ENCODE measurements at regions not wholly inside any gene's neighbourhood (a gene's known extent, or its start where the extent isn't known, plus 50 kb on each side); places are given as distances from the start of the nearest gene placed in this dataset.

DNA sequence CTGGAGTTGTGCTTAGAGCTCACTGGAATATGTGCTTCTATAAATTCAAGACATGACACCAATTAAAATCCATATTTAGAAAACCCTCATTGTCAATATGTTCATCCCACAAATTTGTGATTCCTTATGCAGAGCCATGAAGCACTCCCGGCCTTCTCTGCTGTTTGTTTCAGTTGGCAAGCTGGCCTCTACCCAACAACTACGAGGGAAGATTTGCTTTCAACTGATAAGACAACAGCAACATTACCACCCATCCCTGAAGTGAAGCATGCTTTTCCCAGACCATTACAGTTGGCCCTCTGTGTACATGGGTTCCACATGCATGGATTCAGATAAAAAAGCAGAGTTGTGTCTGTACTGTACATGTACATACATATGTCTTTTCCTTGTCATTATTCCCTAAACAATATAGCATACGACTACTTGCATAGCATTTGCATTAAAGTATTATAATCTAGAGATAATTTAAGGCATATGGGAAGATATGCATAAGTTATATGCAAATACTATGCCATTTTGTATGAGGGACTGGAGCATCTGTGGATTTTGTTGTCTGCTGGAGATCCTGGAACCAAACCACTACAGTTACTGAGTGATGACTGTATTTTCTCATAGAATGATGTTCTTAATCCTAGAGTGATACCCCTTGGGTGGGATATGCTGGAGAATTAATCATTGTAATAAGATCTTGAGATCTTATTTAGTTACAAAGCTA, 77.6 kb upstream of the MC2R start:
- FAIRE-seq (no peak), DNase-seq (no peak)
- no peaks in the 10 kb centered on the region for H3K36me3 ChIP-seq (ENCODE audit: control insufficient read depth in 2 of 3, insufficient read depth in 3 of 3, low read length in 3 of 3)
- no peak overlapping the region for H3K27ac ChIP-seq (ENCODE audit: low read depth in 2 of 2, low read length in 2 of 2)
- H3K9ac ChIP-seq (ENCODE audit: low read length in 3 of 3): no peak overlapping the region
- H3K4me3 ChIP-seq (ENCODE audit: low read length in 3 of 3): no peak overlapping the region
- no peaks in the 10 kb centered on the region for H3K4me1 ChIP-seq (ENCODE audit: control insufficient read depth in 2 of 3, insufficient read depth in 2 of 3, low read depth in 1 of 3, low read length in 3 of 3)
- TF ChIP-seq, protein P1, sequence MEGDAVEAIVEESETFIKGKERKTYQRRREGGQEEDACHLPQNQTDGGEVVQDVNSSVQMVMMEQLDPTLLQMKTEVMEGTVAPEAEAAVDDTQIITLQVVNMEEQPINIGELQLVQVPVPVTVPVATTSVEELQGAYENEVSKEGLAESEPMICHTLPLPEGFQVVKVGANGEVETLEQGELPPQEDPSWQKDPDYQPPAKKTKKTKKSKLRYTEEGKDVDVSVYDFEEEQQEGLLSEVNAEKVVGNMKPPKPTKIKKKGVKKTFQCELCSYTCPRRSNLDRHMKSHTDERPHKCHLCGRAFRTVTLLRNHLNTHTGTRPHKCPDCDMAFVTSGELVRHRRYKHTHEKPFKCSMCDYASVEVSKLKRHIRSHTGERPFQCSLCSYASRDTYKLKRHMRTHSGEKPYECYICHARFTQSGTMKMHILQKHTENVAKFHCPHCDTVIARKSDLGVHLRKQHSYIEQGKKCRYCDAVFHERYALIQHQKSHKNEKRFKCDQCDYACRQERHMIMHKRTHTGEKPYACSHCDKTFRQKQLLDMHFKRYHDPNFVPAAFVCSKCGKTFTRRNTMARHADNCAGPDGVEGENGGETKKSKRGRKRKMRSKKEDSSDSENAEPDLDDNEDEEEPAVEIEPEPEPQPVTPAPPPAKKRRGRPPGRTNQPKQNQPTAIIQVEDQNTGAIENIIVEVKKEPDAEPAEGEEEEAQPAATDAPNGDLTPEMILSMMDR (IDR thresholded peaks at IDR 0.05; ENCODE audit: borderline replicate concordance, extremely low read depth, insufficient read depth): no peak
- peaks cover 0 to 2% (median 0%) of the 10 kb centered on the region in 3 donors for H3K9me3 ChIP-seq (ENCODE audit: control insufficient read depth in 2 of 3, insufficient read depth in 1 of 3, low read length in 3 of 3)
- intact Hi-C loops (cut with DNase I): no loop called here
- no peaks in the 10 kb centered on the region for H3K27me3 ChIP-seq (ENCODE audit: control insufficient read depth, insufficient read depth, low read length)

DNA sequence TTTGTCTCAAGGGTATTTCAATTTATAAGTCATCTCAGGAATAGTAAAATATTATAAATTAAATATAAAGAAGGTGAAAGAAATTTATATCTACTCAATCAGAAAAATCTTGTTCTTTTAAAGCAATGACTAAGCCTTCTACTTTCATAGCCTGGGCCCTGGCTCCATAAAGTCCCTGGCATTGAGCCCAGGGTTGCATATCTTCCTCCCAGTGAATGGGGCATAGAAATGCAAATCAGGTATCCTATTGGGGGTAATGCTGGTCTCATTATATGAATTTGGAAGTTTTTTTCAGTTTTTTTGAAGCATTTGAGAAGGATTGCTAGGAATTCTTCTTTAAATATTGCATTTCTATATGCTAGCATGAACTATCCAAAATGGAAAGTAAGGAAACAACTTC, 73.9 kb upstream of the MC2R start:
- peaks cover 0 to 2% (median 0%) of the 10 kb centered on the region in 3 donors for H3K9me3 ChIP-seq (ENCODE audit: control insufficient read depth in 2 of 3, insufficient read depth in 1 of 3, low read length in 3 of 3)
- H3K36me3 ChIP-seq (ENCODE audit: control insufficient read depth in 2 of 3, insufficient read depth in 3 of 3, low read length in 3 of 3): no peaks in the 10 kb centered on the region
- H3K4me1 ChIP-seq (ENCODE audit: control insufficient read depth in 2 of 3, insufficient read depth in 2 of 3, low read depth in 1 of 3, low read length in 3 of 3): no peaks in the 10 kb centered on the region
- H3K4me3 ChIP-seq (ENCODE audit: low read length in 3 of 3): no peak overlapping the region
- no peaks in the 10 kb centered on the region for H3K27me3 ChIP-seq (ENCODE audit: control insufficient read depth, insufficient read depth, low read length)
- FAIRE-seq (no peak), DNase-seq (no peak)
- intact Hi-C loops (cut with DNase I): no loop called here
- TF ChIP-seq, protein P1 (IDR thresholded peaks at IDR 0.05; ENCODE audit: borderline replicate concordance, extremely low read depth, insufficient read depth): no peak
- H3K9ac ChIP-seq (ENCODE audit: low read length in 3 of 3): no peak overlapping the region
- H3K27ac ChIP-seq (ENCODE audit: low read depth in 2 of 2, low read length in 2 of 2): no peak overlapping the region

DNA sequence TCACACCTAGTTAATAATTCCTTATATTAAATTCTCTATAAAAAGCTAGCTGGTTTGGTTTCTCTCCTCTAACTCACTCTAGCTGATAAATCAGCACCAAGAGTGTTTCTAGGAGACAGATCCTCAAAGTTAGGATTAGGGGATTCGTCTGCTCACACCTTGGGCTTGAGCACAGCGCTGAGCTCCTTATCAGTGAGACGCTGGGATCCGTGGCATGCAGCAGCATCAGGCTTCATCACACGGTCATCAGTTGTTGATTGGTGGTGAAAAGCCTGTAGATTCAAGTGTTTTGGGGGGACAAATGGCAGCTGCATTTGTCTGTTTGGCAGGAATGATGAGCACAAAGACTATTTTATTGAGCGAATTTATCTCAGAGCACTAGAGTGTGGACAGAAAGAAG, 72.6 kb upstream of the MC2R start:
- Histone ChIP-seq H3K4me3 (ENCODE audit: low read length in 3 of 3) (no peak overlapping the region), H3K36me3 (ENCODE audit: control insufficient read depth in 2 of 3, insufficient read depth in 3 of 3, low read length in 3 of 3) (no peaks in the 10 kb centered on the region), H3K27me3 (ENCODE audit: control insufficient read depth, insufficient read depth, low read length) (no peaks in the 10 kb centered on the region), H3K9ac (ENCODE audit: low read length in 3 of 3) (no peak overlapping the region), H3K4me1 (ENCODE audit: control insufficient read depth in 2 of 3, insufficient read depth in 2 of 3, low read depth in 1 of 3, low read length in 3 of 3) (no peaks in the 10 kb centered on the region), H3K27ac (ENCODE audit: low read depth in 2 of 2, low read length in 2 of 2) (no peak overlapping the region), H3K9me3 (ENCODE audit: control insufficient read depth in 2 of 3, insufficient read depth in 1 of 3, low read length in 3 of 3) (peaks cover 0 to 2% (median 0%) of the 10 kb centered on the region in 3 donors)
- no peak for DNase-seq
- TF ChIP-seq, protein P1 (IDR thresholded peaks at IDR 0.05; ENCODE audit: borderline replicate concordance, extremely low read depth, insufficient read depth): no peak
- intact Hi-C loops (cut with DNase I): no loop called here
- no peak for FAIRE-seq

DNA sequence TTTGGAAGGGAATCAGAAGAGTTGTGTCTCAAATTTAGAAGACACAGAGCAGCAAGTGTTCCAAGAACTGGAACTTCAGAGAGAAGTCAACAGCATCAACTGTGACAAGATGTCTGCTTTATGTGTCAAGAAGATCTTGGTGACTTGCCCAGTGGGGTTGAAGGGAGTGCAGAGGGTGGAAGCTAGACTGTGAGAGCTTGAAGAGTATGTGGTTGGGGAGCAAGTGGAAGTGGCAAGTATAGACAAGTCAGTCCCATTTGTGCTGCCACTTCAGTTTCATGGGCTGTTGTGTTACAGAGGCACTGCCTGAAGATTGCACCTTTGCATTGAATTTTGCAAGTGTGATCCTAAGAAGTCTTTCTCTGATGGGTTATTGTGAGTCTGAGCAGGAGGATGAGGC, 68.7 kb upstream of the MC2R start:
- TF ChIP-seq, protein P1 (IDR thresholded peaks at IDR 0.05; ENCODE audit: borderline replicate concordance, extremely low read depth, insufficient read depth): no peak
- intact Hi-C loops (cut with DNase I): no loop called here
- DNase-seq: no peak
- no peak overlapping the region for H3K9ac ChIP-seq (ENCODE audit: low read length in 3 of 3)
- no peak for FAIRE-seq
- no peaks in the 10 kb centered on the region for H3K27me3 ChIP-seq (ENCODE audit: control insufficient read depth, insufficient read depth, low read length)
- H3K27ac ChIP-seq (ENCODE audit: low read depth in 2 of 2, low read length in 2 of 2): no peak overlapping the region
- no peaks in the 10 kb centered on the region for H3K9me3 ChIP-seq (ENCODE audit: control insufficient read depth in 2 of 3, insufficient read depth in 1 of 3, low read length in 3 of 3)
- H3K4me3 ChIP-seq (ENCODE audit: low read length in 3 of 3): no peak overlapping the region
- no peaks in the 10 kb centered on the region for H3K36me3 ChIP-seq (ENCODE audit: control insufficient read depth in 2 of 3, insufficient read depth in 3 of 3, low read length in 3 of 3)
- no peaks in the 10 kb centered on the region for H3K4me1 ChIP-seq (ENCODE audit: control insufficient read depth in 2 of 3, insufficient read depth in 2 of 3, low read depth in 1 of 3, low read length in 3 of 3)

Measured in kidney (tissue), 13 donors.